ENCODE measurements at regions not wholly inside any gene's neighbourhood (a gene's known extent, or its start where the extent isn't known, plus 50 kb on each side); places are given as distances from the start of the nearest gene placed in this dataset.

- DNase-seq, result no peak
Measured at GRCh38 chr3:28907616-28908015, 373.3 kb upstream of the RBMS3 start.

GRCh38 chr3:28912120-28912885 lies 368.6 kb upstream of the RBMS3 start:
- no peak for DNase-seq

GRCh38 chr3:28915741-28916500 lies 364.9 kb upstream of the RBMS3 start:
- no peak for DNase-seq

- DNase-seq, result peak in 1 of 2 donors; percentile 4
Measured at GRCh38 chr3:28916713-28917499, 364.0 kb upstream of the RBMS3 start.

GRCh38 chr3:28917895-28918475 lies 362.9 kb upstream of the RBMS3 start:
- DNase-seq, result no peak

- DNase-seq, result no peak
Measured at GRCh38 chr3:28922376-28922775, 358.5 kb upstream of the RBMS3 start.

- no peak for DNase-seq
Measured at GRCh38 chr3:28923994-28924393, 356.9 kb upstream of the RBMS3 start.

- no peak for DNase-seq
Measured at GRCh38 chr3:28924744-28925360, 356.0 kb upstream of the RBMS3 start.

GRCh38 chr3:28933337-28933736 lies 347.5 kb upstream of the RBMS3 start:
- DNase-seq, result no peak

- no peak for DNase-seq
Measured at GRCh38 chr3:28934126-28934813, 346.6 kb upstream of the RBMS3 start.

- no peak for DNase-seq
Measured at GRCh38 chr3:28935146-28935545, 345.7 kb upstream of the RBMS3 start.

GRCh38 chr3:28936154-28936553 lies 344.7 kb upstream of the RBMS3 start:
- no peak for DNase-seq

- no peak for DNase-seq
Measured at GRCh38 chr3:28940530-28940929, 340.3 kb upstream of the RBMS3 start.

- no peak for DNase-seq
Measured at GRCh38 chr3:28940994-28941393, 339.9 kb upstream of the RBMS3 start.

GRCh38 chr3:28947061-28947460 lies 333.8 kb upstream of the RBMS3 start:
- no peak for DNase-seq

GRCh38 chr3:28947751-28948150 lies 333.1 kb upstream of the RBMS3 start:
- no peak for DNase-seq

- no peak for DNase-seq
Measured at GRCh38 chr3:28948685-28949084, 332.2 kb upstream of the RBMS3 start.

- no peak for DNase-seq
Measured at GRCh38 chr3:28949580-28949979, 331.3 kb upstream of the RBMS3 start.

- no peak for DNase-seq
Measured at GRCh38 chr3:28950614-28951013, 330.3 kb upstream of the RBMS3 start.

- DNase-seq, result no peak
Measured at GRCh38 chr3:28951772-28952556, 328.9 kb upstream of the RBMS3 start.

- DNase-seq, result no peak
Measured at GRCh38 chr3:28958656-28959055, 322.2 kb upstream of the RBMS3 start.

Measured in CD4-positive, alpha-beta T cell treated with Interferon alpha-2 for 1 hour (primary cell).